ENCODE measurements at regions not wholly inside any gene's neighbourhood (a gene's known extent, or its start where the extent isn't known, plus 50 kb on each side); places are given as distances from the start of the nearest gene placed in this dataset.

- no peak overlapping the region for H3K9ac ChIP-seq (ENCODE audit: low read length)
- H3K27me3 ChIP-seq (ENCODE audit: insufficient read depth, low read depth, low read length), result no peaks in the 10 kb centered on the region
- H3F3A ChIP-seq (ENCODE audit: insufficient read depth, low read length, poor library complexity, severe bottlenecking), result no peaks in the 10 kb centered on the region
- H3K36me3 ChIP-seq (ENCODE audit: insufficient read depth, low read length), result no peaks in the 10 kb centered on the region
- H3K4me2 ChIP-seq (ENCODE audit: low read length), result no peak overlapping the region
- no peak overlapping the region for H3K4me3 ChIP-seq (ENCODE audit: low read length)
- no peak for TF ChIP-seq TAF1 (IDR thresholded peaks at IDR 0.05; ENCODE audit: low read depth)
- no peaks in the 10 kb centered on the region for H4K20me1 ChIP-seq (ENCODE audit: insufficient read depth)
- H3K27ac ChIP-seq (ENCODE audit: low read length), result no peak overlapping the region
- H3K79me2 ChIP-seq (replicated peaks; ENCODE audit: insufficient read depth, low read length), result no peaks in the 10 kb centered on the region
- no peaks in the 10 kb centered on the region for H3K9me2 ChIP-seq (ENCODE audit: insufficient read depth, low read length)
- no peaks in the 10 kb centered on the region for H3K9me3 ChIP-seq (ENCODE audit: low read length)
- no peak overlapping the region for H2AFZ ChIP-seq (ENCODE audit: low read depth, low read length)
Observed at GRCh38 chr1:5345556-5345955, 646.7 kb downstream of the NPHP4 start.

DNA sequence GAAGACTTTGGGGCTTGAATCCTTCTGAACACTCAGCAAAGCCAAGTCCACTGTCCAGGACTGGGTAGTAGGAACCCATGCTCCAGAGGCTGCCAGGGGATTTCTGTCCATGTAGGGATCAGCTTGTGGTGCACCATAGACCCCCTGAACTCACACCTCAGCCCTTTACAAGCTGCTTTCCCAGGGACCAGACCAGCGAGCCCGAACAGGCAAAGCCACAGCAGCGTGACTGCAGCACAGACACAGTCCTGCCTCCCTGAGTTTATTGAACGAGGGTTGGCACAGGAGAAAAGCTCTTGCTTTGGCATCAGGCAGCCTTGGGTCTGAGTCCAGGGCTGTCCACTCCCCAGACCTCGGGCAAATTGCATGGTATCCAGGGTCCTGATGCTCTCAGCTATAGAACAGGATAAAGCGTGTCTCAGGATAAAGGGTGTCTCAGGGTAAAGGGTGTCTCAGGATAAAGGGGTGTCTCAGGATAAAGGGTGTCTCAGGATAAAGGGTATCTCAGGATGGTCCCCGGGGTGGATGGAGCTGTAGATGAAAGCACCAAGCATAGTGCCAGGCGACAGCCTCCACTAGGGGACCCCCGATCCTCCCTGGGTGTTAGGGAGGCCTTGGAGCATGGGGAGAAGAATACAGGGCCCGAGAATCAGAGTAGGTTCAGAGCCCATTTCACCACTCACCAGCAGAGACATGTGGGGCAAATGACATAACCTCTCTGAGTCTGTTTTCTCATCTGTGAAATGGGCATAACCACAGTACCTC is 648.8 kb downstream of the NPHP4 start:
- H3K27ac ChIP-seq (ENCODE audit: low read length), result no peak overlapping the region
- H3K9ac ChIP-seq (ENCODE audit: low read length), result no peak overlapping the region
- H3K9me3 ChIP-seq (ENCODE audit: low read length), result no peaks in the 10 kb centered on the region
- H3K79me2 ChIP-seq (replicated peaks; ENCODE audit: insufficient read depth, low read length), result no peaks in the 10 kb centered on the region
- H3K36me3 ChIP-seq (ENCODE audit: insufficient read depth, low read length), result no peaks in the 10 kb centered on the region
- H3K4me2 ChIP-seq (ENCODE audit: low read length), result no peak overlapping the region
- TF ChIP-seq, protein P1, sequence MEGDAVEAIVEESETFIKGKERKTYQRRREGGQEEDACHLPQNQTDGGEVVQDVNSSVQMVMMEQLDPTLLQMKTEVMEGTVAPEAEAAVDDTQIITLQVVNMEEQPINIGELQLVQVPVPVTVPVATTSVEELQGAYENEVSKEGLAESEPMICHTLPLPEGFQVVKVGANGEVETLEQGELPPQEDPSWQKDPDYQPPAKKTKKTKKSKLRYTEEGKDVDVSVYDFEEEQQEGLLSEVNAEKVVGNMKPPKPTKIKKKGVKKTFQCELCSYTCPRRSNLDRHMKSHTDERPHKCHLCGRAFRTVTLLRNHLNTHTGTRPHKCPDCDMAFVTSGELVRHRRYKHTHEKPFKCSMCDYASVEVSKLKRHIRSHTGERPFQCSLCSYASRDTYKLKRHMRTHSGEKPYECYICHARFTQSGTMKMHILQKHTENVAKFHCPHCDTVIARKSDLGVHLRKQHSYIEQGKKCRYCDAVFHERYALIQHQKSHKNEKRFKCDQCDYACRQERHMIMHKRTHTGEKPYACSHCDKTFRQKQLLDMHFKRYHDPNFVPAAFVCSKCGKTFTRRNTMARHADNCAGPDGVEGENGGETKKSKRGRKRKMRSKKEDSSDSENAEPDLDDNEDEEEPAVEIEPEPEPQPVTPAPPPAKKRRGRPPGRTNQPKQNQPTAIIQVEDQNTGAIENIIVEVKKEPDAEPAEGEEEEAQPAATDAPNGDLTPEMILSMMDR (IDR thresholded peaks at IDR 0.05; ENCODE audit: poor library complexity, severe bottlenecking), result no peak
- TF ChIP-seq EP300 (conservative IDR thresholded peaks at IDR 0.05; ENCODE audit: poor library complexity, severe bottlenecking), result no peak
- no peak for TF ChIP-seq POLR2AphosphoS5 (IDR thresholded peaks at IDR 0.05)
- no peak for TF ChIP-seq REST (IDR thresholded peaks at IDR 0.05; ENCODE audit: borderline replicate concordance)
- no peak for TF ChIP-seq TAF1 (IDR thresholded peaks at IDR 0.05; ENCODE audit: low read depth)
- TF ChIP-seq SMC3 (conservative IDR thresholded peaks at IDR 0.05; ENCODE audit: poor library complexity), result no peak
- no peak for TF ChIP-seq MXI1 (conservative IDR thresholded peaks at IDR 0.05; ENCODE audit: poor library complexity, severe bottlenecking)
- TF ChIP-seq RAD21 (conservative IDR thresholded peaks at IDR 0.05), result no peak
- TF ChIP-seq EZH2 (IDR thresholded peaks at IDR 0.05; ENCODE audit: borderline replicate concordance, insufficient read depth, low read length, poor library complexity, severe bottlenecking), result no peak
- no peaks in the 10 kb centered on the region for H3K27me3 ChIP-seq (ENCODE audit: insufficient read depth, low read depth, low read length)
- no peak overlapping the region for H2AFZ ChIP-seq (ENCODE audit: low read depth, low read length)
- H3F3A ChIP-seq (ENCODE audit: insufficient read depth, low read length, poor library complexity, severe bottlenecking), result no peaks in the 10 kb centered on the region
- H3K9me2 ChIP-seq (ENCODE audit: insufficient read depth, low read length), result no peaks in the 10 kb centered on the region
- H4K20me1 ChIP-seq (ENCODE audit: insufficient read depth), result no peaks in the 10 kb centered on the region
- H3K4me3 ChIP-seq (ENCODE audit: low read length), result no peak overlapping the region
